ENCODE measurements at regions not wholly inside any gene's neighbourhood (a gene's known extent, or its start where the extent isn't known, plus 50 kb on each side); places are given as distances from the start of the nearest gene placed in this dataset.

DNA sequence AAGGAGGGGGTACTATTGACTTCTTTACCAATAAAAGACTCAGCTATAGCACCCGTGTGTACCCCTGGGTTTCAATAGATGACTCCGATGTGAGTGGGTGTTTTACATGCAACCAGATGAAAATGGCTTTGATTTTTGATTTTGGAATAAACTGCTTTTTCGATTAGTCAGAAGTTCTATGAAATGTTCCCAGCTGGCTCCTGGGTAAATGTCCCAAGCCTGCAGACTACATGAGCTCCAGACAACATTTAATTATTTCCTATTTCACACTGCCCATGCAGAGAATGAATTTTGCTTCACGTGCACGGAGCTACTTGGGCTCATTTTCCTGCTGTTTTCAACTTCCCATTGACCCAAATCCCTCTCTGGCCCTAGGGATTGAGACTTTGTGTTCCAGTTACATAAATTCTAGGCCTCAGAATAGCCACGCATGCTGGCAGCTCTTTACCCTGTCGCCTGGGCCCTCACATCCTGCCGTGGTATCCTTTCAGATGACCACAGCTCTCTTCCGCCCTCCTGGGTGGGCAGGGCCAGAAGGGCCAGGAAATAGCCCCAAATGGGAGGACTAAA, 59.7 kb downstream of the GPR6 start:
- TF ChIP-seq, protein P1, sequence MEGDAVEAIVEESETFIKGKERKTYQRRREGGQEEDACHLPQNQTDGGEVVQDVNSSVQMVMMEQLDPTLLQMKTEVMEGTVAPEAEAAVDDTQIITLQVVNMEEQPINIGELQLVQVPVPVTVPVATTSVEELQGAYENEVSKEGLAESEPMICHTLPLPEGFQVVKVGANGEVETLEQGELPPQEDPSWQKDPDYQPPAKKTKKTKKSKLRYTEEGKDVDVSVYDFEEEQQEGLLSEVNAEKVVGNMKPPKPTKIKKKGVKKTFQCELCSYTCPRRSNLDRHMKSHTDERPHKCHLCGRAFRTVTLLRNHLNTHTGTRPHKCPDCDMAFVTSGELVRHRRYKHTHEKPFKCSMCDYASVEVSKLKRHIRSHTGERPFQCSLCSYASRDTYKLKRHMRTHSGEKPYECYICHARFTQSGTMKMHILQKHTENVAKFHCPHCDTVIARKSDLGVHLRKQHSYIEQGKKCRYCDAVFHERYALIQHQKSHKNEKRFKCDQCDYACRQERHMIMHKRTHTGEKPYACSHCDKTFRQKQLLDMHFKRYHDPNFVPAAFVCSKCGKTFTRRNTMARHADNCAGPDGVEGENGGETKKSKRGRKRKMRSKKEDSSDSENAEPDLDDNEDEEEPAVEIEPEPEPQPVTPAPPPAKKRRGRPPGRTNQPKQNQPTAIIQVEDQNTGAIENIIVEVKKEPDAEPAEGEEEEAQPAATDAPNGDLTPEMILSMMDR (IDR thresholded peaks at IDR 0.05), result no peak
- TF ChIP-seq POLR2A (IDR thresholded peaks at IDR 0.05) (no peak), POLR2AphosphoS5 (IDR thresholded peaks at IDR 0.05) (no peak)

Measured in sigmoid colon (tissue), 4 donors.